ENCODE measurements at regions not wholly inside any gene's neighbourhood (a gene's known extent, or its start where the extent isn't known, plus 50 kb on each side); places are given as distances from the start of the nearest gene placed in this dataset.
"Not testable (repeated sequence)": the region's sequence is repeated elsewhere in the genome, so short reads cannot be mapped to it uniquely, and the experiment has no call there.

DNA sequence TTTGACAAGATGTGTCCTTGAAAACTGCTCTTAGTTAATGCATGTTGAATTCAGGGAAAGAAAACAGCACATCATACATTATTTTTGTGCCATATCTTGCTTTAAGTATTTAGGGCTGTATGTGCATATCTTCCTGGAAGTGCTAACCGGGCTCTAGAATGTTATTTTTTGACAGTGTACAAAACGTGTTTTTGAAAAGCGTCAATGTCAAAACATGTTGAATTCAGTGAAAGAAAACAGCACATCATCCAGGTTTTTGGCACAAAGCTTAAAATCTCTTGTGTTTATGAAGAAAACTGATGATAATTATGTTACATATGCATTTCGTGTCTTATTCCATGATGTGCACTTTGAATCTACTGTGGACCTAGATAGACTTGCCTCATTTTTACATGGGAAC, 82.7 kb downstream of the ASCL4 start:
- Histone ChIP-seq H3K27me3 (peaks cover 0 to 26% (median 6%) of the 10 kb centered on the region in 3 donors), H3K9me3 (no peaks in the 10 kb centered on the region), H3K4me1 (no peaks in the 10 kb centered on the region), H3K27ac (no peak overlapping the region), H3K36me3 (no peaks in the 10 kb centered on the region), H3K4me3 (no peak overlapping the region)
- no peak for ATAC-seq
- intact Hi-C loops (cut with DNase I; ENCODE audit: low total_unique reads): no loop called here
- DNase-seq: no peak
- in situ Hi-C loops (cut with MboI; ENCODE audit: low sequenced_read_pairs in 4 of 4): no loop called here
- TF ChIP-seq POLR2A (IDR thresholded peaks at IDR 0.05) (no peak), CTCF (IDR thresholded peaks at IDR 0.05 in 4 of 5, conservative IDR thresholded peaks at IDR 0.05 in 1 of 5) (no peak)

- intact Hi-C loops (cut with DNase I; ENCODE audit: low total_unique reads) (no loop called here), in situ Hi-C loops (cut with MboI; ENCODE audit: low sequenced_read_pairs in 4 of 4) (no loop called here)
- no peaks in the 10 kb centered on the region for H3K36me3 ChIP-seq
Measured at GRCh38 chr12:107859367-107859766, 84.9 kb downstream of the ASCL4 start.

GRCh38 chr12:107864235-107864634, 89.7 kb downstream of the ASCL4 start:
- Histone ChIP-seq H3K4me1 (no peaks in the 10 kb centered on the region), H3K9me3 (no peaks in the 10 kb centered on the region), H3K36me3 (no peaks in the 10 kb centered on the region), H3K27ac (no peak overlapping the region), H3K27me3 (peaks cover 0 to 22% (median 9%) of the 10 kb centered on the region in 3 donors), H3K4me3 (peak overlapping the region in 1 of 4 donors; percentile 11)
- intact Hi-C loops (cut with DNase I; ENCODE audit: low total_unique reads): no loop called here
- ATAC-seq (no peak), DNase-seq (no peak)
- TF ChIP-seq CTCF (IDR thresholded peaks at IDR 0.05 in 4 of 5, conservative IDR thresholded peaks at IDR 0.05 in 1 of 5) (no peak), POLR2A (IDR thresholded peaks at IDR 0.05) (no peak)
- in situ Hi-C loops (cut with MboI; ENCODE audit: low sequenced_read_pairs in 4 of 4): no loop called here

More at GRCh38 chr12:107859367-107859766, 84.9 kb downstream of the ASCL4 start:
- H3K27me3 ChIP-seq: peaks cover 0 to 29% (median 6%) of the 10 kb centered on the region in 3 donors
- no peaks in the 10 kb centered on the region for H3K9me3 ChIP-seq
- no peak for DNase-seq
- no peak for ATAC-seq
- TF ChIP-seq CTCF (IDR thresholded peaks at IDR 0.05 in 4 of 5, conservative IDR thresholded peaks at IDR 0.05 in 1 of 5): no peak
- no peak for TF ChIP-seq POLR2A (IDR thresholded peaks at IDR 0.05)
- no peak overlapping the region for H3K4me3 ChIP-seq
- no peaks in the 10 kb centered on the region for H3K4me1 ChIP-seq
- no peak overlapping the region for H3K27ac ChIP-seq

- H3K36me3 ChIP-seq; ATAC-seq; H3K4me3 ChIP-seq; H3K27ac ChIP-seq; intact Hi-C loops (cut with DNase I; ENCODE audit: low total_unique reads); H3K4me1 ChIP-seq; in situ Hi-C loops (cut with MboI; ENCODE audit: low sequenced_read_pairs in 4 of 4); H3K9me3 ChIP-seq; DNase-seq: not testable (repeated sequence)
- peaks cover 0 to 21% (median 8%) of the 10 kb centered on the region in 3 donors for H3K27me3 ChIP-seq
Measured at GRCh38 chr12:107864727-107865126, 90.2 kb downstream of the ASCL4 start.

GRCh38 chr12:107873223-107873622, 98.7 kb downstream of the ASCL4 start:
- ATAC-seq (no peak), DNase-seq (no peak)
- Histone ChIP-seq H3K9me3 (no peaks in the 10 kb centered on the region), H3K27ac (no peak overlapping the region), H3K4me1 (no peaks in the 10 kb centered on the region), H3K27me3 (peaks cover 0 to 4% (median 0%) of the 10 kb centered on the region in 3 donors), H3K36me3 (no peaks in the 10 kb centered on the region), H3K4me3 (no peak overlapping the region)
- TF ChIP-seq CTCF (IDR thresholded peaks at IDR 0.05 in 4 of 5, conservative IDR thresholded peaks at IDR 0.05 in 1 of 5): no peak
- no peak for TF ChIP-seq POLR2A (IDR thresholded peaks at IDR 0.05)
- in situ Hi-C loops (cut with MboI; ENCODE audit: low sequenced_read_pairs in 4 of 4) (no loop called here), intact Hi-C loops (cut with DNase I; ENCODE audit: low total_unique reads) (no loop called here)

Data from gastrocnemius medialis (tissue), 4 donors.